ENCODE measurements at regions not wholly inside any gene's neighbourhood (a gene's known extent, or its start where the extent isn't known, plus 50 kb on each side); places are given as distances from the start of the nearest gene placed in this dataset.

DNA sequence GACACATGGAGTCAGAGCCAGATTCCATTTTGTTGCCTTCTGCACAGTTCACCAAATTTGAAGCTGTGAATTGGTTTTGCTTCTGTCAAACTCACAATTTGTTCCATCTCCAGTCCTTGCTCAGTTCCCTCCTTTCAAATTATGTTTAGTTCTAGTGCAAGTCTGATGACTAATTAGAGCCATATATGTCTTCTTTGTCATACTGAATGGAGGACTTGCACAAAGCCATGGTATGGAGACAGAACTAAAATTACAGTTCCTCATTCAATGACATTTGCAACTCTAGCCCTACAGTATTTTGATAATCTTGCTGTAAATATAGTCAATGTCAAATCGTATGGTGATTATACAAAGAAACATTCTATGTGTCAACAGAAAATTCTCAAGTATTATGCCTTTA lies 936.9 kb upstream of the CELF4 start:
- intact Hi-C loops (cut with DNase I) = no loop called here
- no peaks in the 10 kb centered on the region for H3K36me3 ChIP-seq
- DNase-seq = no peak
- no peaks in the 10 kb centered on the region for H3K9me3 ChIP-seq
- WGBS, 3 donors = 73 to 89% (median 87%) methylated on average over 1 of the region's 1 CpG
- no peak for TF ChIP-seq POLR2A (IDR thresholded peaks at IDR 0.05)
- TF ChIP-seq EP300 (IDR thresholded peaks at IDR 0.05) = no peak
- TF ChIP-seq, protein P1, sequence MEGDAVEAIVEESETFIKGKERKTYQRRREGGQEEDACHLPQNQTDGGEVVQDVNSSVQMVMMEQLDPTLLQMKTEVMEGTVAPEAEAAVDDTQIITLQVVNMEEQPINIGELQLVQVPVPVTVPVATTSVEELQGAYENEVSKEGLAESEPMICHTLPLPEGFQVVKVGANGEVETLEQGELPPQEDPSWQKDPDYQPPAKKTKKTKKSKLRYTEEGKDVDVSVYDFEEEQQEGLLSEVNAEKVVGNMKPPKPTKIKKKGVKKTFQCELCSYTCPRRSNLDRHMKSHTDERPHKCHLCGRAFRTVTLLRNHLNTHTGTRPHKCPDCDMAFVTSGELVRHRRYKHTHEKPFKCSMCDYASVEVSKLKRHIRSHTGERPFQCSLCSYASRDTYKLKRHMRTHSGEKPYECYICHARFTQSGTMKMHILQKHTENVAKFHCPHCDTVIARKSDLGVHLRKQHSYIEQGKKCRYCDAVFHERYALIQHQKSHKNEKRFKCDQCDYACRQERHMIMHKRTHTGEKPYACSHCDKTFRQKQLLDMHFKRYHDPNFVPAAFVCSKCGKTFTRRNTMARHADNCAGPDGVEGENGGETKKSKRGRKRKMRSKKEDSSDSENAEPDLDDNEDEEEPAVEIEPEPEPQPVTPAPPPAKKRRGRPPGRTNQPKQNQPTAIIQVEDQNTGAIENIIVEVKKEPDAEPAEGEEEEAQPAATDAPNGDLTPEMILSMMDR (IDR thresholded peaks at IDR 0.05) = no peak
- H3K27ac ChIP-seq = no peak overlapping the region
- H3K27me3 ChIP-seq = no peaks in the 10 kb centered on the region
- no peaks in the 10 kb centered on the region for H3K4me1 ChIP-seq (ENCODE audit: insufficient read depth)
- no peak overlapping the region for H3K4me3 ChIP-seq

DNA sequence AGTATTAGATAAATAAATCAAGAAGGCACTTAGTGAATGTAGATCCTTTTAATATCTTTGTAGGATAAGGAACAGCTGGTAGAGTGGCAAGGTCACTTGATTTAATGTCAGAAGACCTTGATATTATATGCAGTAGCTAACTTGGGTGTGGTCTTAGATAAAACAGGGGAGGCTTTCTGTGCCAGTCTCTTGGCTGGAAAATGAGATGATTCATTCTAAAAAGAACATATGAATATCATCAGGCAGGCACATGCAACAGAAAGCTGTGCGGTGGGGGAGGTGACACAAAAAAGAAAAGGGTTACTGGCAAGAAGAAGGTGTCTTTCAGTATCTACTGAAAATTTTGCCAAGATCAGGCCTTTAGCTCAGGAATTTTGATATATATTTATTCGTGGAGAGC lies 931.7 kb upstream of the CELF4 start:
- no peaks in the 10 kb centered on the region for H3K36me3 ChIP-seq
- intact Hi-C loops (cut with DNase I) = no loop called here
- no peak overlapping the region for H3K4me3 ChIP-seq
- no peaks in the 10 kb centered on the region for H3K27me3 ChIP-seq
- no peak for DNase-seq
- H3K27ac ChIP-seq = no peak overlapping the region
- H3K4me1 ChIP-seq (ENCODE audit: insufficient read depth) = no peaks in the 10 kb centered on the region
- WGBS, 3 donors = 17 to 42% (median 22%) methylated on average over 2 of the region's 2 CpGs
- no peaks in the 10 kb centered on the region for H3K9me3 ChIP-seq
- TF ChIP-seq, protein P1 (IDR thresholded peaks at IDR 0.05) = no peak
- TF ChIP-seq EP300 (IDR thresholded peaks at IDR 0.05) = no peak
- no peak for TF ChIP-seq POLR2A (IDR thresholded peaks at IDR 0.05)

DNA sequence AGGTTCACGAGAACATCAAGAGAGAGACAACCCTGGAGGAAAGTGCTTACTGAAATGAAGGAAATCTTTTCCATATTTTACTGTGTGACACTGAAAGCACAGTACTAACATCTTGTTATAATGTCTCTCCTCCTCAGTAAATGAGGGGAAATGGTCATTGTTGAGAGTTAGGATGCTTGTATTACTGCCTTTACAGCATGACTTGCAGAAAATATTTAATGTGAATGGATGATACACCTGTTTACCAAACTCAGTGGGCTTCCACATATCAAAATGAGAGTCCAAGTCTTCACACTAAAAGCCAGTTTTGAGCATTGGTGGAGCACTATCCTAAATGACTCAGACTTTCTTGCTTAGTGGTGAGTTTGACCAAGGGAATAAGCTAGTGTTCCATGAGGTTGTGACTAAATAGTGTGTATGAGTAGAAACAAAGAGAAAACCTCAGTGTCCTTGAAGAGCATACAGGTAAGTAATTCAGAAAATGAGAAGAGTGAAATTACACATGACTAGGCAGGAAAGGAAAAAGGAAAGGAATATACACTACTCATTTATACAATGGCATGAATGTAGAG lies 930.7 kb upstream of the CELF4 start:
- no peak for DNase-seq
- Histone ChIP-seq H3K36me3 (no peaks in the 10 kb centered on the region), H3K27ac (no peak overlapping the region), H3K27me3 (no peaks in the 10 kb centered on the region), H3K4me1 (ENCODE audit: insufficient read depth) (no peaks in the 10 kb centered on the region), H3K9me3 (no peaks in the 10 kb centered on the region), H3K4me3 (no peak overlapping the region)
- intact Hi-C loops (cut with DNase I) = no loop called here
- 90 to 97% (median 93%) methylated on average over 1 of the region's 1 CpG for whole genome bisulfite sequencing, 3 donors
- TF ChIP-seq POLR2A (IDR thresholded peaks at IDR 0.05) (no peak), EP300 (IDR thresholded peaks at IDR 0.05) (no peak)
- TF ChIP-seq, protein P1 (IDR thresholded peaks at IDR 0.05) = no peak

DNA sequence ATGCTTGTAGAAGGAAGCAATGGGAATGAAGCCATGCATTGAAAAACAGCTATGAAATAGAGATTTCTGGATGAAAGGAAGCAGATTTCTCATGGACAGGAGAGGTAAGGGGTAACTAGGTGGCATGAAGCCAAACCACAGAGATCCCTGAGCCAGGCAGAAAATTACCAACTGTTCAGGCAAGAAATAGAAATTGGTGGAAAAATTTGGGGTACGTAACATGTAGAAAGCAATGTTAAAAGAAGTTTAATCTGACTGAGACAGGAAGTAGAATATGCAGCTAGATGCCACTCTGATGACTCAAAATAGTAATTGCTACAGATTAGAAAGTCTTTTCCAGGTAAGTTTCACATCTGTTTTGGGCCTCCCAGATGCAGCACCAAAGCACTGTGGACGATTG lies 928.5 kb upstream of the CELF4 start:
- intact Hi-C loops (cut with DNase I) = no loop called here
- 8 to 35% (median 15%) methylated on average over 2 of the region's 2 CpGs for WGBS, 3 donors
- no peak for DNase-seq

More for the DNA sequence above, 928.5 kb upstream of the CELF4 start:
- no peak overlapping the region for H3K4me3 ChIP-seq
- no peaks in the 10 kb centered on the region for H3K4me1 ChIP-seq (ENCODE audit: insufficient read depth)
- no peaks in the 10 kb centered on the region for H3K27me3 ChIP-seq
- TF ChIP-seq POLR2A (IDR thresholded peaks at IDR 0.05) (no peak), EP300 (IDR thresholded peaks at IDR 0.05) (no peak)
- TF ChIP-seq, protein P1 (IDR thresholded peaks at IDR 0.05) = no peak
- H3K9me3 ChIP-seq = no peaks in the 10 kb centered on the region
- no peaks in the 10 kb centered on the region for H3K36me3 ChIP-seq
- no peak overlapping the region for H3K27ac ChIP-seq

Data from ovary (tissue), 7 donors.